T-cell (primary cell): ENCODE measurements at regions not wholly inside any gene's neighbourhood (a gene's known extent, or its start where the extent isn't known, plus 50 kb on each side); places are given as distances from the start of the nearest gene placed in this dataset.

Experiments used
- ATAC-seq, 4 experiments: fragments of 200-7000 bp in 3 of 4; fragments of 150-1000 bp in 1 of 4; cut with Tn5 transposase; replicated peaks in 1 of 4; 1 replicate in 3 of 4; 2 replicates in 1 of 4; pipeline ENCODE4 v1.10.0; 2021; ENCODE audit warnings: moderate library complexity in 3 of 4, mild to moderate bottlenecking in 2 of 4, moderate number of reproducible peaks in 1 of 4
- CTCF ChIA-PET, 2 donors: fragments of 300-600 bp; sonication (Branson Sonifier 250); formaldehyde crosslinking; loops; one replicate each; lab custom pipeline; 2022; ENCODE audit warnings: antibody characterized with exemption in 2 of 2; lab: Charles Lee
- POLR2A ChIA-PET, 2 donors: fragments of 300-600 bp; sonication (Branson Sonifier 250); formaldehyde crosslinking; loops; one replicate each; lab custom pipeline; 2022; ENCODE audit warnings: antibody characterized with exemption in 2 of 2; lab: Charles Lee
- DNase-seq, 35 experiments: peaks; one replicate each; pipeline versions ENCODE4 v3.0.0 to v3.0.0-alpha.2; 2013 to 2023
- H3K27ac ChIP-seq: one replicate; pipeline ENCODE4 v1.5.1; 2013; ENCODE audit warnings: low read length
- H3K27me3 ChIP-seq, 2 experiments: replicated peaks in 1 of 2; 1 replicate in 1 of 2; 2 replicates in 1 of 2; pipeline versions ENCODE4 v1.6.1 to v1.7.0; 2013; ENCODE audit warnings: low read length in 1 of 2, mixed read lengths in 1 of 2; ENCODE audit not compliant: control insufficient read depth in 2 of 2, insufficient read depth in 2 of 2; ENCODE audit errors: extremely low read depth in 1 of 2
- H3K36me3 ChIP-seq, 2 donors: 1 replicate in 1 of 2; 2 replicates in 1 of 2; pipeline versions ENCODE4 v1.6.1 to v1.7.0; 2013; ENCODE audit warnings: low read length in 1 of 2; ENCODE audit not compliant: control insufficient read depth in 2 of 2, insufficient read depth in 1 of 2; ENCODE audit errors: extremely low read depth in 1 of 2
- H3K4me1 ChIP-seq, 2 experiments: 1 replicate in 1 of 2; 2 replicates in 1 of 2; pipeline versions ENCODE4 v1.6.1 to v1.7.0; 2013; ENCODE audit warnings: low read length in 2 of 2, mixed read lengths in 1 of 2; ENCODE audit not compliant: insufficient read depth in 2 of 2, control insufficient read depth in 1 of 2; ENCODE audit errors: extremely low read depth in 1 of 2
- H3K4me3 ChIP-seq, 2 donors: 1 replicate in 1 of 2; 2 replicates in 1 of 2; pipeline versions ENCODE4 v1.5.1 to v1.7.0; 2013; ENCODE audit warnings: mild to moderate bottlenecking in 2 of 2, low read length in 1 of 2, moderate library complexity in 1 of 2; ENCODE audit not compliant: control insufficient read depth in 1 of 2; ENCODE audit errors: extremely low read depth in 1 of 2
- H3K9me3 ChIP-seq: 2 replicates; pipeline ENCODE4 v1.7.0; 2013
- H3K27ac Mint-ChIP-seq, 2 donors: one replicate each; pipeline ENCODE4 v1.8.0; 2020 to 2021; ENCODE audit warnings: mild to moderate bottlenecking in 2 of 2, mixed read lengths in 2 of 2
- H3K27me3 Mint-ChIP-seq, 2 donors: one replicate each; pipeline ENCODE4 v1.8.0; 2021 to 2022; ENCODE audit warnings: mixed read lengths in 2 of 2
- H3K36me3 Mint-ChIP-seq: one replicate; pipeline ENCODE4 v1.8.0; 2021; ENCODE audit warnings: mixed read lengths
- H3K4me1 Mint-ChIP-seq, 3 donors: one replicate each; pipeline ENCODE4 v1.8.0; 2020 to 2022; ENCODE audit warnings: mixed read lengths in 3 of 3, mild to moderate bottlenecking in 1 of 3
- H3K4me3 Mint-ChIP-seq, 3 donors: one replicate each; pipeline ENCODE4 v1.8.0; 2020 to 2022; ENCODE audit warnings: mild to moderate bottlenecking in 3 of 3, mixed read lengths in 3 of 3, moderate library complexity in 3 of 3
- H3K9me3 Mint-ChIP-seq, 3 donors: one replicate each; pipeline ENCODE4 v1.8.0; 2020 to 2022; ENCODE audit warnings: mixed read lengths in 3 of 3
- WGBS: methylation state at CpG from one replicate; pipeline ENCODE4 v1.1.5; 2013; ENCODE audit warnings: missing lambda C conversion rate; ENCODE audit not compliant: insufficient coverage; 5-methylcytosine and 5-hydroxymethylcytosine counted together

GRCh38 chr13:100921139-100921538 lies 246.5 kb upstream of the TMTC4 start:
- Histone ChIP-seq H3K36me3 (no peaks in the 10 kb centered on the region), H3K4me3 (no peak overlapping the region), H3K9me3 (no peaks in the 10 kb centered on the region), H3K27ac (no peak overlapping the region), H3K27me3 (no peaks in the 10 kb centered on the region), H3K4me1 (no peaks in the 10 kb centered on the region)
- ATAC-seq (no peak), DNase-seq (no peak)
- WGBS = 40% methylated on average over 1 of the region's 4 CpGs
- Mint-ChIP-seq H3K27me3 (peaks cover 2 to 10% of the 10 kb centered on the region in 2 donors), H3K9me3 (no peaks in the 10 kb centered on the region), H3K27ac (no peak overlapping the region), H3K36me3 (no peaks in the 10 kb centered on the region), H3K4me3 (no peak overlapping the region), H3K4me1 (no peaks in the 10 kb centered on the region)
- CTCF ChIA-PET = no interaction called here
- POLR2A ChIA-PET = no interaction called here

GRCh38 chr13:100917011-100917410 lies 242.4 kb upstream of the TMTC4 start:
- Histone ChIP-seq H3K4me3 (no peak overlapping the region), H3K27me3 (no peaks in the 10 kb centered on the region), H3K36me3 (no peaks in the 10 kb centered on the region), H3K9me3 (no peaks in the 10 kb centered on the region), H3K4me1 (no peaks in the 10 kb centered on the region), H3K27ac (no peak overlapping the region)
- ChIA-PET CTCF (no interaction called here), POLR2A (no interaction called here)
- Mint-ChIP-seq H3K9me3 (peaks cover 0 to 3% (median 0%) of the 10 kb centered on the region in 3 donors), H3K4me1 (no peaks in the 10 kb centered on the region), H3K27ac (no peak overlapping the region), H3K36me3 (no peaks in the 10 kb centered on the region), H3K27me3 (peaks cover 8 to 15% of the 10 kb centered on the region in 2 donors), H3K4me3 (no peak overlapping the region)
- WGBS = no CpG with 5 or more reads among the region's 3 CpGs
- ATAC-seq = no peak
- no peak for DNase-seq

GRCh38 chr13:100913143-100913542 lies 238.5 kb upstream of the TMTC4 start:
- H3K4me1 ChIP-seq = no peaks in the 10 kb centered on the region
- WGBS = 76% methylated on average over 4 of the region's 6 CpGs
- DNase-seq = no peak
- H3K4me1 Mint-ChIP-seq = no peaks in the 10 kb centered on the region
- ChIA-PET POLR2A (no interaction called here), CTCF (no interaction called here)
- no peak overlapping the region for H3K27ac ChIP-seq
- peaks cover 12 to 25% of the 10 kb centered on the region in 2 donors for H3K27me3 Mint-ChIP-seq
- peaks cover 0 to 7% (median 0%) of the 10 kb centered on the region in 3 donors for H3K9me3 Mint-ChIP-seq
- H3K4me3 Mint-ChIP-seq = no peak overlapping the region
- no peak overlapping the region for H3K4me3 ChIP-seq
- ATAC-seq = no peak
- H3K36me3 Mint-ChIP-seq = no peaks in the 10 kb centered on the region
- H3K9me3 ChIP-seq = no peaks in the 10 kb centered on the region
- no peak overlapping the region for H3K27ac Mint-ChIP-seq
- no peaks in the 10 kb centered on the region for H3K27me3 ChIP-seq
- H3K36me3 ChIP-seq = no peaks in the 10 kb centered on the region

GRCh38 chr13:100904293-100904976 lies 229.8 kb upstream of the TMTC4 start:
- ATAC-seq = no peak
- Mint-ChIP-seq H3K4me3 (no peak overlapping the region), H3K4me1 (no peaks in the 10 kb centered on the region), H3K36me3 (no peaks in the 10 kb centered on the region), H3K9me3 (peaks cover 0 to 4% (median 0%) of the 10 kb centered on the region in 3 donors), H3K27ac (no peak overlapping the region), H3K27me3 (peaks cover 13 to 16% of the 10 kb centered on the region in 2 donors)
- Histone ChIP-seq H3K27ac (no peak overlapping the region), H3K9me3 (no peaks in the 10 kb centered on the region), H3K27me3 (no peaks in the 10 kb centered on the region), H3K36me3 (no peaks in the 10 kb centered on the region), H3K4me1 (no peaks in the 10 kb centered on the region), H3K4me3 (no peak overlapping the region)
- POLR2A ChIA-PET = no interaction called here
- DNase-seq = no peak
- no CpG with 5 or more reads among the region's 3 CpGs for WGBS
- CTCF ChIA-PET = no interaction called here

GRCh38 chr13:100899720-100900316 lies 225.2 kb upstream of the TMTC4 start:
- no peaks in the 10 kb centered on the region for H3K27me3 ChIP-seq
- POLR2A ChIA-PET = no interaction called here
- CTCF ChIA-PET = no interaction called here
- H3K27me3 Mint-ChIP-seq = peaks cover 12 to 15% of the 10 kb centered on the region in 2 donors
- ATAC-seq (no peak), DNase-seq (no peak)
- no peak overlapping the region for H3K4me3 ChIP-seq
- H3K27ac Mint-ChIP-seq = no peak overlapping the region
- no peaks in the 10 kb centered on the region for H3K36me3 Mint-ChIP-seq
- H3K4me1 Mint-ChIP-seq = no peaks in the 10 kb centered on the region
- H3K9me3 ChIP-seq = no peaks in the 10 kb centered on the region
- no peak overlapping the region for H3K4me3 Mint-ChIP-seq
- WGBS = 41% methylated on average over 5 of the region's 5 CpGs
- no peaks in the 10 kb centered on the region for H3K9me3 Mint-ChIP-seq
- H3K4me1 ChIP-seq = no peaks in the 10 kb centered on the region
- H3K36me3 ChIP-seq = no peaks in the 10 kb centered on the region
- no peak overlapping the region for H3K27ac ChIP-seq

- H3K9me3 Mint-ChIP-seq = no peaks in the 10 kb centered on the region
- ChIA-PET POLR2A (no interaction called here), CTCF (no interaction called here)
- Histone ChIP-seq H3K9me3 (no peaks in the 10 kb centered on the region), H3K27me3 (no peaks in the 10 kb centered on the region), H3K36me3 (no peaks in the 10 kb centered on the region), H3K4me1 (no peaks in the 10 kb centered on the region), H3K4me3 (no peak overlapping the region), H3K27ac (no peak overlapping the region)
- no peak for DNase-seq
- H3K4me1 Mint-ChIP-seq = no peaks in the 10 kb centered on the region
- H3K27me3 Mint-ChIP-seq = peaks cover 5% of the 10 kb centered on the region in 2 donors
- ATAC-seq = no peak
- no peak overlapping the region for H3K27ac Mint-ChIP-seq
- H3K4me3 Mint-ChIP-seq = no peak overlapping the region
- H3K36me3 Mint-ChIP-seq = no peaks in the 10 kb centered on the region
- WGBS = no CpG with 5 or more reads among the region's 1 CpG
These were observed 223.8 kb upstream of the TMTC4 start for GRCh38 chr13:100898431-100898830.
